Psoas muscle (tissue), 7 donors: ENCODE measurements at regions not wholly inside any gene's neighbourhood (a gene's known extent, or its start where the extent isn't known, plus 50 kb on each side); places are given as distances from the start of the nearest gene placed in this dataset.
"Not testable (repeated sequence)": the region's sequence is repeated elsewhere in the genome, so short reads cannot be mapped to it uniquely, and the experiment has no call there.

Source experiments
- ATAC-seq, 4 donors: fragments of 200-7000 bp; cut with Tn5 transposase; one replicate each; pipeline ENCODE4 v1.9.1; 2020; ENCODE audit warnings: moderate library complexity in 3 of 4, mild to moderate bottlenecking in 2 of 4
- DNase-seq, 2 donors: peaks; one replicate each; pipeline ENCODE4 v3.0.0-alpha.2; 2020
- H3K27ac ChIP-seq: fragments of 200-600 bp; one replicate; pipeline ENCODE4 v1.8.0; 2022
- H3K27me3 ChIP-seq, 3 donors: fragments of 200-600 bp in 1 of 3; one replicate each; pipeline versions ENCODE4 v1.6.1 to v1.8.0; 2013 to 2022; ENCODE audit warnings: low read length in 2 of 3, mild to moderate bottlenecking in 2 of 3, moderate library complexity in 1 of 3; ENCODE audit not compliant: insufficient read depth in 3 of 3
- H3K36me3 ChIP-seq, 2 donors: fragments of 200-600 bp in 1 of 2; one replicate each; pipeline versions ENCODE4 v1.6.1 to v1.8.0; 2013 to 2022; ENCODE audit warnings: low read depth in 1 of 2, mild to moderate bottlenecking in 1 of 2, moderate library complexity in 1 of 2; ENCODE audit not compliant: insufficient read depth in 1 of 2
- H3K4me1 ChIP-seq: fragments of 200-600 bp; one replicate; pipeline ENCODE4 v1.8.0; 2022
- H3K4me3 ChIP-seq: fragments of 200-600 bp; one replicate; pipeline ENCODE4 v1.8.0; 2022; ENCODE audit warnings: mild to moderate bottlenecking
- H3K9me3 ChIP-seq: fragments of 200-600 bp; one replicate; pipeline ENCODE4 v1.8.0; 2022
- WGBS, 3 donors: extraction: QIAGEN DNeasy Blood & Tissue Kit; methylation state at CpG; one replicate each; pipeline versions ENCODE4 v1.1.6 to v1.1.7; 2013; 5-methylcytosine and 5-hydroxymethylcytosine counted together
- intact Hi-C, 2 donors: fragments of 100-400 bp; cut with DNase I; formaldehyde crosslinking; loops; one replicate each; pipeline versions ENCODE4 v1.11.0 to v1.14.2; 2022
- TF ChIP-seq, protein P1 (sequence below): fragments of 200-600 bp; IDR thresholded peaks from one replicate; pipeline ENCODE4 v1.8.0; 2022; ENCODE audit warnings: antibody characterized with exemption
- donor health status: healthy with polysubstance abuse.
- donor health status: DM: no; HTN: no; CAD: no; lungs with moderate emphysema.
- donor health status: Bipolar disorder and iron deficiency.
- donor health status: healthy.
- donor health status: DM: yes; HTN: yes; CAD: no.
- donor health status: DM: no; HTN: no; CAD: no.
- donor health status: DM: yes; HTN: yes; CAD: no.

DNA sequence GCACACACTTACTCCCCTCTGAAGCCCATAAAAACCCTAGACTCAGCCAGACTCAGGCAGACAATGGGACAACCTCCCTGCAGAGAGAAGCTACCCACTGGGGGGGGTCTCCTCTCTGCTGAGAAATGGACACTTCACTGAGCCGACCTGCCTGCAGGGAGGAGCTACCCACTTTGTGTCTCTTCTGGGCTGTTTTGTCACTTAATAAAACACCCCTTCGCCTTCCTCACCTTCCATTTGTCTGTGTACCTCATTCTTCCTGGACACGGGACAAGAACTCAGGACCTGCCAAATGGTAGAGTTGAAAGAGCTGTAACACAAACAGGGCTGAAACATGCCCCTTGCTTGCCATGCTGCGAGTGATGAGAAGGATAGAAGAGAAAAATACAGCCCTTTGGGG is 151.7 kb upstream of the HDDC2 start:
- intact Hi-C loops: no loop called here
- TF ChIP-seq, protein P1, sequence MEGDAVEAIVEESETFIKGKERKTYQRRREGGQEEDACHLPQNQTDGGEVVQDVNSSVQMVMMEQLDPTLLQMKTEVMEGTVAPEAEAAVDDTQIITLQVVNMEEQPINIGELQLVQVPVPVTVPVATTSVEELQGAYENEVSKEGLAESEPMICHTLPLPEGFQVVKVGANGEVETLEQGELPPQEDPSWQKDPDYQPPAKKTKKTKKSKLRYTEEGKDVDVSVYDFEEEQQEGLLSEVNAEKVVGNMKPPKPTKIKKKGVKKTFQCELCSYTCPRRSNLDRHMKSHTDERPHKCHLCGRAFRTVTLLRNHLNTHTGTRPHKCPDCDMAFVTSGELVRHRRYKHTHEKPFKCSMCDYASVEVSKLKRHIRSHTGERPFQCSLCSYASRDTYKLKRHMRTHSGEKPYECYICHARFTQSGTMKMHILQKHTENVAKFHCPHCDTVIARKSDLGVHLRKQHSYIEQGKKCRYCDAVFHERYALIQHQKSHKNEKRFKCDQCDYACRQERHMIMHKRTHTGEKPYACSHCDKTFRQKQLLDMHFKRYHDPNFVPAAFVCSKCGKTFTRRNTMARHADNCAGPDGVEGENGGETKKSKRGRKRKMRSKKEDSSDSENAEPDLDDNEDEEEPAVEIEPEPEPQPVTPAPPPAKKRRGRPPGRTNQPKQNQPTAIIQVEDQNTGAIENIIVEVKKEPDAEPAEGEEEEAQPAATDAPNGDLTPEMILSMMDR: no peak
- H3K4me3 ChIP-seq: no peak overlapping the region
- H3K27me3 ChIP-seq: no peaks in the 10 kb centered on the region
- peaks cover 10% of the 10 kb centered on the region for H3K9me3 ChIP-seq
- 69 to 74% (median 71%) methylated on average over 4 of the region's 4 CpGs for WGBS, 3 donors
- no peak overlapping the region for H3K27ac ChIP-seq
- DNase-seq (no peak), ATAC-seq (no peak)
- no peaks in the 10 kb centered on the region for H3K4me1 ChIP-seq
- no peaks in the 10 kb centered on the region for H3K36me3 ChIP-seq

DNA sequence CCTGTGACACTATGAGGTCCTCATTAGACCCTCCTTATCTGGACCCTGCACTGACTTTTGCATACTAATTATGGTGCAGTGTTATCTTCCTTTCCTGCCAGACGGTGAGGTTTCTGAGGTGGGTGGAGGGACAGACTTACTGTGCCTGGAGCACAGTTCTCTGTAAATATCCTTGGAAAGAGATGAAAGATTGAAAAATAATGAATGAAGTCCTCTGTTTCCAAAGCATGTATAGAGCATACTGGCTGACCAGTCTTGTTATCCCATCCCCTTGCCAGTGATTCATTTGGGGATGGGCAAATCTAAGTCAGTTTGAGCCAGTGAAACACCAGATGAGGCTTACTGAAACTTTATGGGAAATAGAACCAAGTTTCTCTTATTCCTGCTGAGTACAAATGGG is 152.6 kb upstream of the HDDC2 start:
- Histone ChIP-seq H3K4me1 (no peaks in the 10 kb centered on the region), H3K27ac (no peak overlapping the region), H3K36me3 (no peaks in the 10 kb centered on the region), H3K9me3 (peaks cover 6% of the 10 kb centered on the region), H3K4me3 (no peak overlapping the region), H3K27me3 (no peaks in the 10 kb centered on the region)
- intact Hi-C loops: no loop called here
- TF ChIP-seq, protein P1: no peak
- ATAC-seq (no peak), DNase-seq (no peak)
- WGBS, 3 donors: 85 to 100% (median 91%) methylated on average over 1 of the region's 1 CpG

DNA sequence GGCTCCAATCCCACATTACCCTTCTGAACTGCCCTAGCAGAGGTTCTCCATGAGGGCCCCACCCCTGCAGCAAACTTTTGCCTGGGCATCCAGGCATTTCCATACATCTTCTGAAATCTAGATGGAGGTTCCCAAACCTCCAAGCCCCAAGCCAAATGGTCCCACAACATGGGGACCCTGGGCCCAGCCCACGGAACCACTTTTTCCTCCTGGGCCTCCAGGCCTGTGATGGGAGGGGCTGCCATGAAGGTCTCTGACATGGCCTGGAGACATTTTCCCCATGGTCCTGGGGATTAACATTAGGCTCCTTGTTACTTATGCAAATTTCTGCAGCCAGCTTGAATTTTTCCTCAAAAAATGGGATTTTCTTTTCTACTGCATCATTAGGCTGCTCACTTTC is 156.7 kb upstream of the HDDC2 start:
- ATAC-seq, intact Hi-C loops, H3K27ac ChIP-seq, H3K36me3 ChIP-seq, H3K27me3 ChIP-seq, DNase-seq, H3K4me1 ChIP-seq, H3K4me3 ChIP-seq: not testable (repeated sequence)
- peaks cover 12% of the 10 kb centered on the region for H3K9me3 ChIP-seq
- 96 to 100% (median 100%) methylated on average over 1 of the region's 1 CpG for WGBS, 3 donors

DNA sequence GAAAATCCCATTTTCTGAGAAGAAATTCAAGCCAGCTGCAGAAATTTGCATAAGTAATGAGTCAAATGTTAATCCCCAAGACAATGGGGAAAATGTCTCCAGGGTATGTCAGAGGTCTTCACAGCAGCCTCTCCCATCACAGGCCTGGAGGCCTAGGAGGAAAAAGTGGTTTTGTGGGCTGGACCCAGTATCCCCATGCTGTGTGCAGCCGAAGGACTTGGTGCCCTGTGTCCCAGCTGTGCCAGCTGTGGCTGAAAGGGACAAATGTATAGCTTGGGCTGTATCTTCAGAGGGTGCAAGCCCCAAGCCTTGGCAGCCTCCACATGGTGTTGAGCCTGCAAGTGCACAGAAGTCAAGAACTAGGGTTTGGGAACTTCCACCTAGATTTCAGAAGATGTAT is 163.6 kb upstream of the HDDC2 start:
- DNase-seq, H3K9me3 ChIP-seq, intact Hi-C loops, H3K4me1 ChIP-seq, H3K27ac ChIP-seq, H3K36me3 ChIP-seq, H3K4me3 ChIP-seq, H3K27me3 ChIP-seq, ATAC-seq: not testable (repeated sequence)
- WGBS, 3 donors: 81 to 100% (median 88%) methylated on average over 1 of the region's 1 CpG

DNA sequence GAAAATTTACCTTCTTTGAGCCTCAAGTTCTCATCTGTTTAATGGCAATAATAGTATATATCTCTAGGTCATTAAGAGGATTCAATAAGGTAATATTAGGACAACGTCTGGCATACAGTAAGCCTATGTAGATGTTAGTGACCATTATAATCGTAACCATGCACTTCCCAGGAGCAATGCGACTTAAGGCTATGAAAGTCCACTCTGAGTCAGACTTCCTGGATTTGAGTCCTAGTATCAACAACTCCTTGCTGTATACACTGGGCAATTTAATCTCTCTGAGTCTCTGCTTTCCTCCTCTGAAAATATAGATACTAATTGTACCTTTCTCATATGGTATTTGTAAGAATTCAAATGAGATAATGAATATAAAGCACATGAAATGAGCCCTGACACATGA is 168.1 kb upstream of the HDDC2 start:
- intact Hi-C loops: no loop called here
- Histone ChIP-seq H3K4me3 (no peak overlapping the region), H3K4me1 (no peaks in the 10 kb centered on the region), H3K27me3 (no peaks in the 10 kb centered on the region), H3K9me3 (no peaks in the 10 kb centered on the region), H3K27ac (no peak overlapping the region), H3K36me3 (no peaks in the 10 kb centered on the region)
- 81 to 84% (median 84%) methylated on average over 3 of the region's 3 CpGs for WGBS, 3 donors
- ATAC-seq (no peak), DNase-seq (no peak)
- TF ChIP-seq, protein P1: no peak

DNA sequence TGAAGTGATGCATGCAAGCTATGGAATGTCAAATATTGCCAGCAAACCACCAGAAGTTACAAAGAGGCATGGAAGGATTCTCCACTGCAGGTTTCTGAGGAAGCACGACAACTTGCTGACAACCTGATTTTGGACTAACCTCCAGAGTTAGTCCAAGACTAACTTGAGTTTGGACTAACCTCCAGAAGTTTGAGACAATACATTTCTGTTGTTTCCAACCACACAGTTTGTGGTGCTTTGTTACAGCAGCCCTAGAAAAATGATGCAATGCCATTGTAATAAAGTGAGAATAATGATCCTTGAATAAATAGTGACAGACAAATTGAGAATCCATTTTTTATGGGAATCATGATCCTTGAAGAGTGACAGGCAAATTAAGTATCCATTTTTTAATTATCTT is 169.9 kb upstream of the HDDC2 start:
- 69 to 84% (median 81%) methylated on average over 1 of the region's 1 CpG for WGBS, 3 donors
- no peaks in the 10 kb centered on the region for H3K4me1 ChIP-seq
- ATAC-seq: no peak
- intact Hi-C loops: no loop called here
- no peak overlapping the region for H3K4me3 ChIP-seq
- H3K36me3 ChIP-seq: no peaks in the 10 kb centered on the region
- no peaks in the 10 kb centered on the region for H3K9me3 ChIP-seq
- no peak overlapping the region for H3K27ac ChIP-seq
- H3K27me3 ChIP-seq: no peaks in the 10 kb centered on the region
- TF ChIP-seq, protein P1: no peak
- DNase-seq: no peak
